B cell (primary cell): ENCODE measurements at regions not wholly inside any gene's neighbourhood (a gene's known extent, or its start where the extent isn't known, plus 50 kb on each side); places are given as distances from the start of the nearest gene placed in this dataset.
"Not testable (repeated sequence)": the region's sequence is repeated elsewhere in the genome, so short reads cannot be mapped to it uniquely, and the experiment has no call there.

Experiments used
- ATAC-seq: fragments of 200-7000 bp; cut with Tn5 transposase; one replicate; pipeline ENCODE4 v1.10.0; 2021; ENCODE audit warnings: low read depth, mild to moderate bottlenecking, moderate number of reproducible peaks, moderate library complexity
- CTCF ChIA-PET: fragments of 350-600 bp; sonication (Branson Sonifier 250); formaldehyde crosslinking; loops from one replicate; lab custom pipeline; 2021; ENCODE audit warnings: antibody characterized with exemption, inconsistent platforms; lab: Charles Lee
- POLR2A ChIA-PET: fragments of 350-600 bp; sonication (Branson Sonifier 250); formaldehyde crosslinking; loops from one replicate; lab custom pipeline; 2021; ENCODE audit warnings: antibody characterized with exemption; lab: Charles Lee
- DNase-seq: peaks from one replicate; pipeline ENCODE4 v3.0.0; 2013
- H2AFZ ChIP-seq: 2 replicates; pipeline ENCODE4 v1.6.1; 2012; ENCODE audit warnings: mild to moderate bottlenecking, low read depth, low read length; ENCODE audit not compliant: insufficient read depth, poor library complexity, severe bottlenecking
- H3K27ac ChIP-seq, 2 donors: 1 replicate in 1 of 2; 2 replicates in 1 of 2; pipeline ENCODE4 v1.5.1; 2012 to 2013; ENCODE audit warnings: low read length in 2 of 2, mild to moderate bottlenecking in 2 of 2, moderate library complexity in 1 of 2
- H3K27me3 ChIP-seq, 4 experiments: fragments of 200-600 bp in 1 of 4; sonication (generic) in 1 of 4; replicated peaks in 1 of 4; 1 replicate in 2 of 4; 2 replicates in 2 of 4; pipeline versions ENCODE4 v1.6.1 to v1.7.0; 2013 to 2016; ENCODE audit warnings: low read length in 3 of 4, mild to moderate bottlenecking in 2 of 4, mixed read lengths in 1 of 4, moderate library complexity in 1 of 4; ENCODE audit not compliant: insufficient read depth in 4 of 4, control insufficient read depth in 3 of 4; ENCODE audit errors: control extremely low read depth in 1 of 4
- H3K36me3 ChIP-seq, 2 experiments: replicated peaks in 1 of 2; 1 replicate in 1 of 2; 2 replicates in 1 of 2; pipeline versions ENCODE4 v1.6.1 to v1.7.1; 2013; ENCODE audit warnings: low read length in 1 of 2; ENCODE audit not compliant: insufficient read depth in 2 of 2, control insufficient read depth in 1 of 2; ENCODE audit errors: control extremely low read depth in 1 of 2, extremely low read depth in 1 of 2
- H3K4me1 ChIP-seq, 2 donors: fragments of 200-600 bp in 1 of 2; sonication (generic) in 1 of 2; 1 replicate in 1 of 2; 2 replicates in 1 of 2; pipeline versions ENCODE4 v1.5.1 to v1.6.1; 2013 to 2017; ENCODE audit warnings: low read length in 2 of 2; ENCODE audit not compliant: control insufficient read depth in 2 of 2, insufficient read depth in 2 of 2
- H3K4me2 ChIP-seq: replicated peaks from 2 replicates; pipeline ENCODE3; 2012; ENCODE audit warnings: mild to moderate bottlenecking, low read depth, low read length; ENCODE audit not compliant: poor library complexity, severe bottlenecking
- H3K4me3 ChIP-seq, 5 experiments: fragments of 200-600 bp in 1 of 5; sonication (generic) in 1 of 5; 1 replicate in 3 of 5; 2 replicates in 2 of 5; pipeline versions ENCODE4 v1.5.1 to v1.7.0; 2011 to 2016; ENCODE audit warnings: low read length in 4 of 5, mild to moderate bottlenecking in 4 of 5, low read depth in 2 of 5, control low read depth in 1 of 5, moderate library complexity in 1 of 5; ENCODE audit not compliant: insufficient read depth in 1 of 5; ENCODE audit errors: control extremely low read depth in 1 of 5, extremely low read depth in 1 of 5
- H3K79me2 ChIP-seq: fragments of 200-600 bp; sonication (generic); one replicate; pipeline ENCODE4 v1.6.0; 2016; ENCODE audit warnings: low read length; ENCODE audit not compliant: control insufficient read depth, insufficient read depth
- H3K9ac ChIP-seq: fragments of 200-600 bp; sonication (generic); 2 replicates; pipeline ENCODE4 v1.6.1; 2017; ENCODE audit warnings: mild to moderate bottlenecking, low read length, moderate library complexity
- H3K9me3 ChIP-seq, 3 donors: one replicate each; pipeline versions ENCODE4 v1.6.1 to v1.7.1; 2013; ENCODE audit warnings: low read length in 2 of 3; ENCODE audit not compliant: control insufficient read depth in 2 of 3, insufficient read depth in 1 of 3; ENCODE audit errors: control extremely low read depth in 1 of 3
- H4K20me1 ChIP-seq: 2 replicates; pipeline ENCODE4 v1.6.0; 2012; ENCODE audit warnings: mild to moderate bottlenecking, low read length; ENCODE audit not compliant: insufficient read depth, control insufficient read depth, poor library complexity, severe bottlenecking
- H3K27ac Mint-ChIP-seq: one replicate; pipeline ENCODE4 v1.8.0; 2021; ENCODE audit warnings: mixed read lengths
- H3K27me3 Mint-ChIP-seq: one replicate; pipeline ENCODE4 v1.8.0; 2021; ENCODE audit warnings: mixed read lengths
- H3K4me1 Mint-ChIP-seq: one replicate; pipeline ENCODE4 v1.8.0; 2021; ENCODE audit warnings: mixed read lengths
- H3K4me3 Mint-ChIP-seq: one replicate; pipeline ENCODE4 v1.8.0; 2021; ENCODE audit warnings: mixed read lengths
- H3K9me3 Mint-ChIP-seq: one replicate; pipeline ENCODE4 v1.8.0; 2022; ENCODE audit warnings: mixed read lengths; ENCODE audit not compliant: insufficient read depth
- CTCF ChIP-seq: fragments of 200-600 bp; IDR thresholded peaks from one replicate; pipeline ENCODE4 v1.8.0; 2022; ENCODE audit warnings: antibody characterized with exemption, mild to moderate bottlenecking
- EZH2 ChIP-seq: IDR thresholded peaks from 2 replicates; pipeline ENCODE4 v1.6.1; 2012; ENCODE audit warnings: borderline replicate concordance, low read depth, mild to moderate bottlenecking, moderate library complexity, low read length; ENCODE audit not compliant: insufficient read depth, poor library complexity, severe bottlenecking
- WGBS: methylation state at CpG from one replicate; pipeline ENCODE4 v1.1.5; 2013; ENCODE audit warnings: missing lambda C conversion rate; ENCODE audit not compliant: insufficient coverage; 5-methylcytosine and 5-hydroxymethylcytosine counted together
- intact Hi-C: fragments of 100-400 bp; cut with micrococcal nuclease; formaldehyde crosslinking; loops from one replicate; pipeline ENCODE4 v1.10.0; 2022

DNA sequence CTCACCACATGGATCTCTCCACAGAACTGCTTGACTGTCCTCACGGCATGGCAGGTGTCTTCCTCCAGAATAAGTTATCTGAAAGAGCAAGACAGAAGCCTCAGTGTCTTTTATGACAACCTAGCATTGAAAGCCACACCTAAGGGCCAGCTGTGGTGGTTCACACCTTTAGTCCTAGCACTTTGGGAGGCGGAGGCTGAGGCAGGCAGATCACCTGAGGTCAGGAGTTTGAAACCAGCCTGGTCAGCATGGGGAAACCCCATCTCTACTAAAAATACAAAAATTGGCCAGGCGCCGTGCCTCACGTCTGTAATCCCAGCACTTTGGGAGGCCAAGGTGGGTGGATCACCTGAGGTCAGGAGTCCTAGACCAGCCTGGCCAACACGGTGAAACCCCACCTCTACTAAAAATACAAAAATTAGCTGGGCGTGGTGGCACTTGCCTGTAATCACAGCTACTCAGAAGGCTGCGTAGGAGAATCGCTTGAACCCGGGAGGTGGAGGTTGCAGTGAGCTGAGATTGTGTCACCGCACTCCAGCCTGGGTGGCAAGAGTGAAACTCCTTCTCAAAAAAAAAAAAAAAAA lies 180.6 kb upstream of the HAAO start:
- H3K4me1 Mint-ChIP-seq = peaks cover 35% of the 10 kb centered on the region
- H3K36me3 ChIP-seq, H3K4me3 Mint-ChIP-seq, intact Hi-C loops, H3K9me3 ChIP-seq, H3K27ac ChIP-seq, H2AFZ ChIP-seq, H3K27me3 ChIP-seq, DNase-seq, ATAC-seq, H4K20me1 ChIP-seq, H3K27ac Mint-ChIP-seq, H3K9me3 Mint-ChIP-seq, H3K4me2 ChIP-seq, H3K79me2 ChIP-seq, H3K4me3 ChIP-seq, H3K27me3 Mint-ChIP-seq, H3K9ac ChIP-seq: not testable (repeated sequence)
- POLR2A ChIA-PET = interaction anchor here (0.9 to 1.2 kb wide), 2 partner anchors 10 to 255 kb away, joined by 6 to 10 read pairs; no protein-coding TSS in a partner anchor
- WGBS = 94% methylated on average over 2 of the region's 11 CpGs
- peaks cover 30 to 31% of the 10 kb centered on the region in 2 donors for H3K4me1 ChIP-seq
- CTCF ChIA-PET = interaction anchor here (0.6 to 7.6 kb wide), 11 partner anchors 25 to 512 kb away, joined by 3 to 125 read pairs (median 4); partner anchors contain the start of gene ZFP36L2

- no CpG with 5 or more reads among the region's 7 CpGs for WGBS
- peaks cover 0 to 4% (median 0%) of the 10 kb centered on the region in 3 donors for H3K9me3 ChIP-seq
- no peak overlapping the region for H3K4me2 ChIP-seq
- CTCF ChIA-PET = interaction anchor here (0.6 to 7.6 kb wide), 7 partner anchors 10 to 513 kb away, joined by 3 to 125 read pairs (median 6); partner anchors contain the start of gene ZFP36L2
- H3K4me1 Mint-ChIP-seq = peaks cover 31% of the 10 kb centered on the region
- H3K27ac ChIP-seq = no peak overlapping the region
- peak overlapping the region; percentile 11 for H3K27ac Mint-ChIP-seq
- H3K27me3 ChIP-seq = peaks cover 0 to 6% (median 0%) of the 10 kb centered on the region in 4 experiments
- no peak overlapping the region for H3K9ac ChIP-seq
- H3K4me1 ChIP-seq = peaks cover 27% of the 10 kb centered on the region in 2 donors
- POLR2A ChIA-PET = interaction anchor here (0.6 to 0.7 kb wide), 2 partner anchors 22 to 407 kb away, joined by 3 to 7 read pairs; no protein-coding TSS in a partner anchor
- no peak overlapping the region for H2AFZ ChIP-seq
- no peaks in the 10 kb centered on the region for H4K20me1 ChIP-seq
- no peaks in the 10 kb centered on the region for H3K79me2 ChIP-seq
- TF ChIP-seq CTCF (no peak), EZH2 (no peak)
- no peak overlapping the region for H3K4me3 Mint-ChIP-seq
- DNase-seq (no peak), ATAC-seq (no peak)
- no peaks in the 10 kb centered on the region for H3K9me3 Mint-ChIP-seq
- no peak overlapping the region for H3K4me3 ChIP-seq
- no peaks in the 10 kb centered on the region for H3K36me3 ChIP-seq
- intact Hi-C loops = no loop called here
- no peaks in the 10 kb centered on the region for H3K27me3 Mint-ChIP-seq
Observed at GRCh38 chr2:42971947-42972736, 179.8 kb upstream of the HAAO start.
